Thyroid gland (tissue), 4 donors: ENCODE measurements at regions not wholly inside any gene's neighbourhood (a gene's known extent, or its start where the extent isn't known, plus 50 kb on each side); places are given as distances from the start of the nearest gene placed in this dataset.

Experiments
- POLR2A ChIP-seq, 2 donors: fragments of 450-650 bp; IDR thresholded peaks; one replicate each; pipeline ENCODE4 v1.6.1; 2017; ENCODE audit warnings: antibody characterized with exemption in 2 of 2, mild to moderate bottlenecking in 2 of 2, moderate library complexity in 1 of 2
- TF ChIP-seq, protein P1 (sequence below), 6 experiments: fragments of 200-600 bp in 3 of 6; fragments of 450-650 bp in 3 of 6; sonication (generic) in 3 of 6; IDR thresholded peaks; one replicate each; pipeline ENCODE4 v1.5.1; 2016 to 2019; ENCODE audit warnings: antibody characterized with exemption in 6 of 6, mild to moderate bottlenecking in 2 of 6, inconsistent platforms in 1 of 6, moderate library complexity in 1 of 6

GRCh38 chr4:124121461-124121971, 591.0 kb downstream of the ANKRD50 start:
- no peak for TF ChIP-seq POLR2A (IDR thresholded peaks at IDR 0.05)
- TF ChIP-seq, protein P1, sequence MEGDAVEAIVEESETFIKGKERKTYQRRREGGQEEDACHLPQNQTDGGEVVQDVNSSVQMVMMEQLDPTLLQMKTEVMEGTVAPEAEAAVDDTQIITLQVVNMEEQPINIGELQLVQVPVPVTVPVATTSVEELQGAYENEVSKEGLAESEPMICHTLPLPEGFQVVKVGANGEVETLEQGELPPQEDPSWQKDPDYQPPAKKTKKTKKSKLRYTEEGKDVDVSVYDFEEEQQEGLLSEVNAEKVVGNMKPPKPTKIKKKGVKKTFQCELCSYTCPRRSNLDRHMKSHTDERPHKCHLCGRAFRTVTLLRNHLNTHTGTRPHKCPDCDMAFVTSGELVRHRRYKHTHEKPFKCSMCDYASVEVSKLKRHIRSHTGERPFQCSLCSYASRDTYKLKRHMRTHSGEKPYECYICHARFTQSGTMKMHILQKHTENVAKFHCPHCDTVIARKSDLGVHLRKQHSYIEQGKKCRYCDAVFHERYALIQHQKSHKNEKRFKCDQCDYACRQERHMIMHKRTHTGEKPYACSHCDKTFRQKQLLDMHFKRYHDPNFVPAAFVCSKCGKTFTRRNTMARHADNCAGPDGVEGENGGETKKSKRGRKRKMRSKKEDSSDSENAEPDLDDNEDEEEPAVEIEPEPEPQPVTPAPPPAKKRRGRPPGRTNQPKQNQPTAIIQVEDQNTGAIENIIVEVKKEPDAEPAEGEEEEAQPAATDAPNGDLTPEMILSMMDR (IDR thresholded peaks at IDR 0.05) = no peak
